ENCODE measurements at regions not wholly inside any gene's neighbourhood (a gene's known extent, or its start where the extent isn't known, plus 50 kb on each side); places are given as distances from the start of the nearest gene placed in this dataset.

- no peak for TF ChIP-seq CTCF (IDR thresholded peaks at IDR 0.05 in 2 of 3, conservative IDR thresholded peaks at IDR 0.05 in 1 of 3; ENCODE audit: borderline replicate concordance in 1 of 3, insufficient read depth in 1 of 3, low read depth in 2 of 3, low read length in 2 of 3)
- no peak for TF ChIP-seq ZFX (IDR thresholded peaks at IDR 0.05)
- TF ChIP-seq RAD21 (IDR thresholded peaks at IDR 0.05; ENCODE audit: low read depth): no peak
- no peak for TF ChIP-seq FOSL1 (IDR thresholded peaks at IDR 0.05; ENCODE audit: low read depth)
- no peak for TF ChIP-seq POLR2A (IDR thresholded peaks at IDR 0.05; ENCODE audit: borderline replicate concordance, extremely low read depth, insufficient read depth, insufficient read length)
These were observed 83.6 kb upstream of the BNC2 start (continued) for GRCh38 chr9:16954040-16954439.

GRCh38 chr9:16951502-16951901 lies 81.0 kb upstream of the BNC2 start:
- ChIA-PET CTCF (no interaction called here), RAD21 (ENCODE audit: low non-redundant PET in 1 of 2, low total read pairs in 2 of 2, uncharacterized antibody in 2 of 2, unreplicated experiment in 2 of 2) (no interaction called here), POLR2A (no interaction called here)
- intact Hi-C loops (cut with micrococcal nuclease): no loop called here
- no TSS peak for BruUV-seq (replicated peaks)
- H3K4me2 ChIP-seq (ENCODE audit: low read length): no peak overlapping the region
- H3K9ac ChIP-seq (ENCODE audit: low read length): no peak overlapping the region
- no peak overlapping the region for H3K4me3 ChIP-seq (replicated peaks in 1 of 2; ENCODE audit: low read depth in 1 of 2, low read length in 2 of 2)
- no peaks in the 10 kb centered on the region for H4K20me1 ChIP-seq (ENCODE audit: insufficient read depth)
- H3K27ac ChIP-seq (ENCODE audit: low read depth, low read length): no peak overlapping the region
- no peaks in the 10 kb centered on the region for H3K79me2 ChIP-seq (ENCODE audit: insufficient read depth, low read length)
- no peak overlapping the region for H2AFZ ChIP-seq (ENCODE audit: low read depth, low read length, poor library complexity, severe bottlenecking)
- TF ChIP-seq FOSL1 (IDR thresholded peaks at IDR 0.05; ENCODE audit: low read depth): no peak
- no peak for TF ChIP-seq JUND (IDR thresholded peaks at IDR 0.05)
- TF ChIP-seq ATF3 (IDR thresholded peaks at IDR 0.05): no peak
- no peak for TF ChIP-seq ZNF274 (IDR thresholded peaks at IDR 0.05; ENCODE audit: low read depth, low read length)
- TF ChIP-seq ZBTB33 (IDR thresholded peaks at IDR 0.05; ENCODE audit: extremely low read depth, insufficient replicate concordance, low read length): no peak
- no peak for TF ChIP-seq TCF7L2 (IDR thresholded peaks at IDR 0.05; ENCODE audit: borderline replicate concordance, extremely low read depth, insufficient read depth, insufficient read length)
- TF ChIP-seq ZFX (IDR thresholded peaks at IDR 0.05): no peak
- TF ChIP-seq EGR1 (IDR thresholded peaks at IDR 0.05; ENCODE audit: low read depth): no peak
- no peak for TF ChIP-seq POLR2AphosphoS5 (IDR thresholded peaks at IDR 0.05; ENCODE audit: low read depth, low read length)
- no peak for TF ChIP-seq RAD21 (IDR thresholded peaks at IDR 0.05; ENCODE audit: low read depth)
- no peak for TF ChIP-seq POLR2A (IDR thresholded peaks at IDR 0.05; ENCODE audit: borderline replicate concordance, extremely low read depth, insufficient read depth, insufficient read length)
- no peak for TF ChIP-seq SIN3A (IDR thresholded peaks at IDR 0.05; ENCODE audit: low read depth)
- TF ChIP-seq CEBPB (IDR thresholded peaks at IDR 0.05; ENCODE audit: low read depth): no peak
- TF ChIP-seq, protein P1, sequence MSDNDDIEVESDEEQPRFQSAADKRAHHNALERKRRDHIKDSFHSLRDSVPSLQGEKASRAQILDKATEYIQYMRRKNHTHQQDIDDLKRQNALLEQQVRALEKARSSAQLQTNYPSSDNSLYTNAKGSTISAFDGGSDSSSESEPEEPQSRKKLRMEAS (IDR thresholded peaks at IDR 0.05): no peak
- H3K27me3 ChIP-seq (ENCODE audit: insufficient read depth, low read length): no peaks in the 10 kb centered on the region
- no peak for ATAC-seq
- H3K36me3 ChIP-seq (ENCODE audit: control insufficient read depth in 1 of 2, insufficient read depth in 2 of 2, low read length in 2 of 2): no peaks in the 10 kb centered on the region
- DNase-seq (ENCODE audit: low read depth, low spot score): no peak
- H3K9me3 ChIP-seq (ENCODE audit: control insufficient read depth in 1 of 2, insufficient read depth in 1 of 2, low read depth in 1 of 2, low read length in 2 of 2): no peaks in the 10 kb centered on the region
- no peaks in the 10 kb centered on the region for H3K9me2 ChIP-seq (ENCODE audit: insufficient read depth)
- no peaks in the 10 kb centered on the region for H3K4me1 ChIP-seq (ENCODE audit: control insufficient read depth in 1 of 2, insufficient read depth in 2 of 2, low read length in 2 of 2)

Data from HCT116 (cell line).